ENCODE measurements at regions not wholly inside any gene's neighbourhood (a gene's known extent, or its start where the extent isn't known, plus 50 kb on each side); places are given as distances from the start of the nearest gene placed in this dataset.

DNA sequence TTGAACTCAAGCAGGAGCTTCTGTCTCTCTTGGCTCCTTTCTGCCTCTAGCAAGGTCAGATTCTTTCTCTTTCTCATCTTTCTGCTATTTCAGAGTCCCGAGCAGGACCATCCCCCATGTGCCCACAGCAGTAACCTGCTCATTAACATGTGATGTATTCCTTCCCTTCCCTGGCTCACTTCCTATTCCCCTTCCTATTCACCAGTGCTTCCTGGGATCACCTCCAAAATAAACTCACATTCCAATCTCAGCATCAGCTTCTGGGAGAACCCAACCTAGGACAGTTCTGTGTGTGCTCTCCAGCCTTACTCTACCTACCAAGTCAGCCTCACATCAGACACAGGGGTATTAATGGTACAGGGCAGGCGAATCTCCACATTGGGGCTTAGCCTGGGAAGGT is 546.4 kb upstream of the SALL1 start:
- DNase-seq (ENCODE audit: low read depth in 2 of 3, low spot score in 2 of 3), result no peak

- no peak for DNase-seq (ENCODE audit: low read depth in 2 of 3, low spot score in 2 of 3)
Observed at GRCh38 chr16:51696376-51696775, 545.3 kb upstream of the SALL1 start.

GRCh38 chr16:51691109-51691508 is 540.0 kb upstream of the SALL1 start:
- DNase-seq (ENCODE audit: low read depth in 2 of 3, low spot score in 2 of 3), result no peak

- no peak for DNase-seq (ENCODE audit: low read depth in 2 of 3, low spot score in 2 of 3)
Observed at GRCh38 chr16:51685498-51685897, 534.4 kb upstream of the SALL1 start.

DNA sequence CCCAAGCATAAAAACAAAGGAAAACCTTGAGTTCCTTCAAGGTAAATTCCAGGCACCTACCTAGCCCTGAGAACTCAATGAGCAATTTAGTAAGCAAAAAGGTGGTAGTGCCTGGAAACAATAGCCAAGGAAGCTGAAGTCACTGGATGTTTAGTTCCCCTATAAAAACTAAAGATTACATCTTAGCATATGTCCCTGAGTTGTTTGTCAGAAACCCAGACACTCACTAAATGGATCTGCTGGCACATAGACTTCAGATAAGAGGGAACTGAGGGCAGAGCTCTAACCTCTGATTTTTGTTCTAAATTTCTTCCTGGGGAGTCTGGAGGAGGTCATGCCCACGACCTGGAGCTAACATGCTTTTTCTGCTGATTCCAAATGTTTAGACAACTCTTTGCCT is 532.8 kb upstream of the SALL1 start:
- DNase-seq (ENCODE audit: low read depth in 2 of 3, low spot score in 2 of 3), result no peak

DNA sequence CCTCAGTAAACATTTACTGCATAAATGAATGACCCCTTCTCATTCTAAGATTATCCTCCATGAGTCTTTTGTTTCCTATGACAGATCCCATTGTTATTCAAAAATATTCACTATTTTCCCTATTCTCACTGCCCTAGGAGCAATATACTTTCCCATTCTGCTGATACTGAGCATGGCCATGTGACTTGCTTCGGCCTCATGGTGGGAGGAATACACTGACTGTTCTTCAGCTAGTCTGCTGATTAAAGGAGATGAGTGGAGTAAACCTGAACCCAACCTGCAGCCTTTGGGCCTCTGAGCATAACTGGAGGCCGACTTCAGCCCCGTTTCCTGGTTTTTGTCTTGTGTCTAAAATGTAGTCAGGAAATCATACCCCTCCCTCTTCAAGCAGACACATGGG is 531.8 kb upstream of the SALL1 start:
- DNase-seq (ENCODE audit: low read depth in 2 of 3, low spot score in 2 of 3), result no peak

GRCh38 chr16:51674615-51675014 is 523.5 kb upstream of the SALL1 start:
- no peak for DNase-seq (ENCODE audit: low read depth in 2 of 3, low spot score in 2 of 3)

DNA sequence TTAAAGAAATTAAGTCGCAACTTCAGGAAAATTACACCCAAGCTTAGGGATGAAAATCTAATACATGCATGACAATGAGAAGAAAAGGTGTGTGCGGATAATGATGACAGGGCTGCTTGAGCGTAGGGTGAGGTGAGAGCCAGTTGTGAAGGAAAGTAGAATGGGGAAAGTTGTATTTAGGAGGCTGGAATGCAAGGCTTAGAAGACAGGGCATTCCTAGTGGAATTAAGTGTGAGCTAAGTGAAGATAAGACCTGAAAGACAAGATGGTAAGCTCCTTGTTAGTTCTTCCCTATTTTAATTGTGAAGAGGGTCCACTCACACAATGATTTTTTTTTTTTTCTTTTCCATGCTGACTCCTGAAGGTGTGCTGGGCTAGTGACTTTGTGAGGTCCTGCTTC is 519.5 kb upstream of the SALL1 start:
- no peak for DNase-seq (ENCODE audit: low read depth in 2 of 3, low spot score in 2 of 3)

DNA sequence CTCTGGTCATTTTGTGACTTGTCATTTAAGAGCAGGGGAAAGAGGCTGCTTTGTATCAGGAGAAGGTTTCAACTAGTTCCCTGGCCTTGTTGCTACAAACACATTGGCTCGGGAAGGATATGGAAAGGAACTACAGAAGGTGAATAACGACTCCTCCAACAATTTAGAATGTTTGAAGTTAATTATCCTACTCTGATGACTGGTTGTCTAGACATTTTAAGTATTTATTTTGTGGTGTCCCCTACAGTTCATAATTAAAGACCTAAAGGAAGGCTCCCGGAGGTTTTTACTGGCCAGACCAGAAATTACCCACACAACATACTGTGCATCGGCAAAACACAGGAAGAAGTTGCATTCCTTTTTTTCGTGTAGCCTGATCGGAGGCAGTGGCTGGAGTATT is 515.8 kb upstream of the SALL1 start:
- DNase-seq (ENCODE audit: low read depth in 2 of 3, low spot score in 2 of 3), result no peak

- DNase-seq (ENCODE audit: low read depth in 2 of 3, low spot score in 2 of 3), result no peak
Observed at GRCh38 chr16:51666074-51666473, 515.0 kb upstream of the SALL1 start.

DNA sequence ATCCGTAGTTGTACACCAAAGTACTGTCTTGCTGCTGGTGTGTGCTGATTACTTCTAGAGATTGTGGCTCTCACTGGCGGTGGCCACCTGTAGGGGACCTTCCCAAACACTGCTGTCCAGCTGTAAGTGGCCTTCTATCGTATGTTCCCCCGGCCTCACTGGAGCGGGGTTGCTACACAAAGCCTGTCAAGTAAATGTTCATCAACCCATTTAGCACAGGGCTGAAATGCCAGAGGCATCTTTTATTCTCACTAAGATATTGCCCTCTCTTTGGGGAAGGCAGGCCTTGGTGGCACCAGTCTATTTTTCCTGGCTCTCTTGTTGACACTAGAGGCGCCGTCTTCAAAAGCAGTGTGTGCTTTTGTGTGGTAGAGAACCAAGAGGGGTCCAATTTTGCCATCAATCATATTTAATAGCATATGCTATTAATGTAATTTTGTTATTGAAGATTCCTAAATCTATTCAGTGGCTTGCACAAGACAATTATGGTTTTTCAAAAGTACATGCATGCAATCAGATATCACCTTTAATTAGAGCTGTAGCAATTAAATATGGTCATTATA is 514.4 kb upstream of the SALL1 start:
- no peak for DNase-seq (ENCODE audit: low read depth in 2 of 3, low spot score in 2 of 3)

- DNase-seq (ENCODE audit: low read depth in 2 of 3, low spot score in 2 of 3), result no peak
Observed at GRCh38 chr16:51658531-51658930, 507.5 kb upstream of the SALL1 start.

DNA sequence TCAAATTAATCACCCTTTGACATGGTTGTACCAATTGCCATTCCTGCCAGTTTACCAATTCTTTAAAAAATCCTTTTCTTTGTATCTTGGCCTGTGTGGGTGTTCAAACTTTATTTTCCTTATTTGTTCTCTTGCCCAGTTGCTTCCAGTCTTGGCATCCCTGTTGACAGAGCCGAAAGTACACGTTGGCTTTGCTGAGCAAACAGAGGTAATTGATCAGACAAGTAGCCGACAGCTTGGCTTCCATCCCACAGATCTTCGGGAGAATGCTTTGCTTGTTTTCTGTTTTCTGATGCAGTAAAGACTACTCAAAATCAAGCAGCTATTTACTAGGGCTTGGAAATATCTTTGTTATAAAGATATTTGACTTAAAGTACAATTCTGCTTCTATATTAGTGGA is 506.8 kb upstream of the SALL1 start:
- DNase-seq (ENCODE audit: low read depth in 2 of 3, low spot score in 2 of 3), result no peak

- DNase-seq (ENCODE audit: low read depth in 2 of 3, low spot score in 2 of 3), result no peak
Observed at GRCh38 chr16:51655249-51655648, 504.2 kb upstream of the SALL1 start.

GRCh38 chr16:51651061-51651466 is 500.0 kb upstream of the SALL1 start:
- DNase-seq (ENCODE audit: low read depth in 2 of 3, low spot score in 2 of 3), result no peak

DNA sequence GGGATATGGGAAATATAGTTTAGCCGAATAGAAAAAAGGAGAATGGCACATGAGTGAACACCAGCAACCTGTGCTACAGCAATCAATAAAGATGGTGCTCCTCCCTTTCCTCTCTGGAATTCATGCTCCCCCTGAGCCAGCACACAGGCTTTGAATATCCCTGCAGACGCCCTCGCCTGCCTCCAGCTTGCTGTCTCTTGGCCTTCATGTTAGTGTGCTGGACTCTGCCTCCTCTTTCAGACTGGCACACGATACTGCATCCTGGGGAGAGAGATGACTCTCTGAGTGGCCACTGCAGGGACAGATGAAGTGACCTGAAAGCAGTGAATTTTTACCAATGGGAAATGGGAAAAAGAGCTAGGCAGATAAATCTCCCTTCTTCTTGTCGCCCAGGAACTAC is 498.6 kb upstream of the SALL1 start:
- no peak for DNase-seq (ENCODE audit: low read depth in 2 of 3, low spot score in 2 of 3)

DNA sequence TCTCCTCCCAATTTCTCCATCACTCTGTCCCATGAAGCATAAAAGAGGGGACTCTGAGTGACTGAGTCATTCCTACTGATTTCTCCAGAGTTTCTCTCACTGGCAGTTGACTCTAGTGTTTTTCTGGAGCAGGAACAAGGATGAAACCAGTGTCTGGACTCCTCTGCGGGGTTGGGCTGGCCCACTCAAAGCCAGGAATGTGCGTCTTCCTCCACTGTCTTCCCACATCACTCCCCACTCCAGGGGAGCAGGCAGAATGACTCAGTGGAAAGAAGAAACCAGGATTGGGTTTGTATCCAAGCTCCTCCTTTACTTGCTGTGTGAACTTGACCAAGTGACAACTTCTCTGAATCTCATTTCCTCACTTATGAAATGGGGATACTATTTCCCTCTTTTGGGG is 497.5 kb upstream of the SALL1 start:
- no peak for DNase-seq (ENCODE audit: low read depth in 2 of 3, low spot score in 2 of 3)

DNA sequence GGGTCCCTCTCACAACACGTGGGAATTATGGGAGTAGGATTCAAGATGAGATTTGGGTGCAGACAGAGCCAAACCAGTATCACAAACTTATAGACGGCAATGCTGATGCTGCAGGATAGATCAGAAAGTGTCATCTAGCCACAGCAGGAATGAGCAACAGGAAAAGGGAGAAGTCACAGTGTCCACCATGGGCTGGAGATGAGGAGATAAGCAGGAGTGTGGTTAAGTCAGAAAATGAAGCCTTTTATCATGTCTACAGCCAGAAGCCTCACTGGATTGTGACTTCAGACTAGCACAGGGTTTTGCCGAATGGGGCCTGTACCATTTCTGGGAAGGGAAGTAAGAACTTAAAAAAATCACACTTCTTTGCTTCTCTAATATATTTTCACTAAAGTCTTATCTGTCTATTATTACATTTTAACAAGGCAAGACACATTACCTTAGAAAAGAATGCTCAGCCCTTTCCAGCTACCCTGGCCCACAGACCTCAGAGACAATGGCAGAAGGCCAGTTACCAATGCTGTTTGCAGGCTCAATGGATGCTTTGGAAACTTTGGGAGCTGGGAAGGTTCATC is 490.2 kb upstream of the SALL1 start:
- DNase-seq (ENCODE audit: low read depth in 2 of 3, low spot score in 2 of 3), result no peak

- DNase-seq (ENCODE audit: low read depth in 2 of 3, low spot score in 2 of 3), result no peak
Observed at GRCh38 chr16:51640196-51640595, 489.1 kb upstream of the SALL1 start.

GRCh38 chr16:51638339-51639135 is 487.5 kb upstream of the SALL1 start:
- DNase-seq (ENCODE audit: low read depth in 2 of 3, low spot score in 2 of 3), result no peak

- no peak for DNase-seq (ENCODE audit: low read depth in 2 of 3, low spot score in 2 of 3)
Observed at GRCh38 chr16:51637770-51638094, 486.7 kb upstream of the SALL1 start.

GRCh38 chr16:51636920-51637769 is 486.1 kb upstream of the SALL1 start:
- DNase-seq (ENCODE audit: low read depth in 2 of 3, low spot score in 2 of 3), result no peak
